Heart right ventricle (tissue), 16 donors: ENCODE measurements at regions not wholly inside any gene's neighbourhood (a gene's known extent, or its start where the extent isn't known, plus 50 kb on each side); places are given as distances from the start of the nearest gene placed in this dataset.

Experiments
- ATAC-seq, 8 donors: fragments of 200-7000 bp; cut with Tn5 transposase; one replicate each; pipeline ENCODE4 v1.9.1; 2020; ENCODE audit warnings: mild to moderate bottlenecking in 8 of 8, moderate library complexity in 8 of 8, moderate number of reproducible peaks in 1 of 8
- DNase-seq, 2 donors: peaks; one replicate each; pipeline ENCODE4 v3.0.0-alpha.2; 2020
- H3K27ac ChIP-seq, 10 donors: fragments of 200-600 bp; sonication (generic) in 2 of 10; one replicate each; pipeline versions ENCODE4 v1.5.0 to v1.8.0; 2020 to 2022; ENCODE audit warnings: mild to moderate bottlenecking in 3 of 10
- H3K27me3 ChIP-seq, 7 donors: fragments of 200-600 bp; one replicate each; pipeline ENCODE4 v1.8.0; 2021 to 2022; ENCODE audit warnings: mild to moderate bottlenecking in 2 of 7
- H3K36me3 ChIP-seq, 9 donors: fragments of 200-600 bp; sonication (generic) in 1 of 9; one replicate each; pipeline versions ENCODE4 v1.5.0 to v1.8.0; 2020 to 2022; ENCODE audit warnings: mild to moderate bottlenecking in 2 of 9
- H3K4me1 ChIP-seq, 9 donors: fragments of 200-600 bp; sonication (generic) in 1 of 9; one replicate each; pipeline versions ENCODE4 v1.5.0 to v1.8.0; 2020 to 2022; ENCODE audit warnings: mild to moderate bottlenecking in 4 of 9
- H3K4me3 ChIP-seq, 10 donors: fragments of 200-600 bp; sonication (generic) in 2 of 10; one replicate each; pipeline versions ENCODE4 v1.5.0 to v1.8.0; 2020 to 2022; ENCODE audit warnings: mild to moderate bottlenecking in 7 of 10, moderate library complexity in 2 of 10
- H3K9me3 ChIP-seq, 11 donors: fragments of 200-600 bp in 10 of 11; sonication (generic) in 2 of 11; one replicate each; pipeline versions ENCODE4 v1.5.0 to v1.8.0; 2013 to 2022; ENCODE audit warnings: mild to moderate bottlenecking in 2 of 11, control low read depth in 1 of 11, moderate library complexity in 1 of 11
- WGBS, 2 donors: extraction: QIAGEN DNeasy Blood & Tissue Kit; methylation state at CpG; one replicate each; pipeline ENCODE4 v1.1.7; 2013; ENCODE audit warnings: inconsistent platforms in 1 of 2; 5-methylcytosine and 5-hydroxymethylcytosine counted together
- intact Hi-C, 10 donors: fragments of 100-400 bp; cut with DNase I; formaldehyde crosslinking; loops; one replicate each; pipeline versions ENCODE4 v1.11.1 to v1.14.2; 2022
- TF ChIP-seq, protein P1 (sequence below), 9 donors: fragments of 200-600 bp; sonication (generic) in 2 of 9; IDR thresholded peaks; one replicate each; pipeline versions ENCODE4 v1.5.0 to v1.8.0; 2021 to 2022; ENCODE audit warnings: antibody characterized with exemption in 9 of 9, mild to moderate bottlenecking in 5 of 9, moderate library complexity in 1 of 9
- donor health status: Arrhythmogenic right ventricular cardiomyopathy.
- donor health status: ischemic (EF 13 %, LVEDD 7.1; RV severe dilation, severe dysfunction).
- donor health status: healthy with polysubstance abuse.
- donor health status: DM: no; HTN: yes; CAD: no.
- donor health status: DM: no; HTN: no; CAD: no.
- donor health status: ischemic (EF 25% LVEDD 6.9; RV normal size, moderate dysfunction).
- donor health status: ischemic (EF 25% LVEDD 5.7; RV mildly dilated, moderate dysfunction).
- donor health status: healthy.
- donor health status: DM: yes; HTN: yes; CAD: no.
- donor health status: Ischemic cardiomyopathy.
- donor health status: ischemic (EF 35%, LVEDD 5.7; RV mildly dilated, moderate dysfunction).
- donor health status: nonischemic (EF 11% LVEDD 7.7; RV severe dilation, severe dysfunction).
- donor health status: DM: yes; HTN: yes; CAD: no.
- donor health status: PGD.
- donor health status: ischemic (EF 29% LVEDD 5.4; RV normal size, mild dysfunction).
- donor health status: nonischemic (EF 23%, LVEDD 6.1; RV moderate dilation, normal function).

DNA sequence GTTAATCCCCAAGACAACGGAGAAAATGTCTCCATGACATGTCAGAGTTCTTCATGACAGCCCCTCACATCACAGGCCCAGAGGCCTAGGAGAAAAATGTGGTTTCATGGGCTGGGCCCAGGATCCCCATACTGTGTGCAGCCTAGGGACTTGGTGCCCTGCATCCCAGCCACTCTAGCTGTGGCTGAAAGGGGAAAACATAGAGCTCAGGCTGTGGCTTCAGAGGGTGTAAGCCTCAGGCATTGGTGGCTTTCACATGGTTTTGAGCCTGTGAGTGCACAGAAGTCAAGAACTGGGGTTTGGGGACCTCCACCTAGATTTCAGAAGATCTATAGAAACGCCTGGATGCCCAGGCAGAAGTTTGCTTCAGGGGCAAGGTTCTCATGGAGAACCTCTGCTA, 122.8 kb downstream of the FHL5 start:
- TF ChIP-seq, protein P1, sequence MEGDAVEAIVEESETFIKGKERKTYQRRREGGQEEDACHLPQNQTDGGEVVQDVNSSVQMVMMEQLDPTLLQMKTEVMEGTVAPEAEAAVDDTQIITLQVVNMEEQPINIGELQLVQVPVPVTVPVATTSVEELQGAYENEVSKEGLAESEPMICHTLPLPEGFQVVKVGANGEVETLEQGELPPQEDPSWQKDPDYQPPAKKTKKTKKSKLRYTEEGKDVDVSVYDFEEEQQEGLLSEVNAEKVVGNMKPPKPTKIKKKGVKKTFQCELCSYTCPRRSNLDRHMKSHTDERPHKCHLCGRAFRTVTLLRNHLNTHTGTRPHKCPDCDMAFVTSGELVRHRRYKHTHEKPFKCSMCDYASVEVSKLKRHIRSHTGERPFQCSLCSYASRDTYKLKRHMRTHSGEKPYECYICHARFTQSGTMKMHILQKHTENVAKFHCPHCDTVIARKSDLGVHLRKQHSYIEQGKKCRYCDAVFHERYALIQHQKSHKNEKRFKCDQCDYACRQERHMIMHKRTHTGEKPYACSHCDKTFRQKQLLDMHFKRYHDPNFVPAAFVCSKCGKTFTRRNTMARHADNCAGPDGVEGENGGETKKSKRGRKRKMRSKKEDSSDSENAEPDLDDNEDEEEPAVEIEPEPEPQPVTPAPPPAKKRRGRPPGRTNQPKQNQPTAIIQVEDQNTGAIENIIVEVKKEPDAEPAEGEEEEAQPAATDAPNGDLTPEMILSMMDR (IDR thresholded peaks at IDR 0.05), result no peak
- Histone ChIP-seq H3K27ac (no peak overlapping the region), H3K36me3 (no peaks in the 10 kb centered on the region), H3K4me1 (no peaks in the 10 kb centered on the region), H3K9me3 (no peaks in the 10 kb centered on the region), H3K27me3 (no peaks in the 10 kb centered on the region), H3K4me3 (no peak overlapping the region)
- WGBS, 2 donors, result 38 to 46% methylated on average over 2 of the region's 2 CpGs
- intact Hi-C loops, result no loop called here
- ATAC-seq (no peak), DNase-seq (no peak)

GRCh38 chr6:96683819-96684528, 121.0 kb downstream of the FHL5 start:
- H3K9me3 ChIP-seq, result no peaks in the 10 kb centered on the region
- no peak overlapping the region for H3K4me3 ChIP-seq
- no peak for ATAC-seq
- no peaks in the 10 kb centered on the region for H3K4me1 ChIP-seq
- intact Hi-C loops, result no loop called here
- TF ChIP-seq, protein P1 (IDR thresholded peaks at IDR 0.05), result no peak
- no peak for DNase-seq
- no peak overlapping the region for H3K27ac ChIP-seq
- no peaks in the 10 kb centered on the region for H3K27me3 ChIP-seq
- 63 to 69% methylated on average over 3 of the region's 3 CpGs for WGBS, 2 donors
- H3K36me3 ChIP-seq, result no peaks in the 10 kb centered on the region

GRCh38 chr6:96682017-96682416, 119.1 kb downstream of the FHL5 start:
- no peaks in the 10 kb centered on the region for H3K36me3 ChIP-seq
- no peak overlapping the region for H3K27ac ChIP-seq
- ATAC-seq (no peak), DNase-seq (no peak)
- H3K27me3 ChIP-seq, result no peaks in the 10 kb centered on the region
- intact Hi-C loops, result no loop called here
- no peaks in the 10 kb centered on the region for H3K9me3 ChIP-seq
- H3K4me3 ChIP-seq, result no peak overlapping the region
- H3K4me1 ChIP-seq, result no peaks in the 10 kb centered on the region
- TF ChIP-seq, protein P1 (IDR thresholded peaks at IDR 0.05), result no peak

DNA sequence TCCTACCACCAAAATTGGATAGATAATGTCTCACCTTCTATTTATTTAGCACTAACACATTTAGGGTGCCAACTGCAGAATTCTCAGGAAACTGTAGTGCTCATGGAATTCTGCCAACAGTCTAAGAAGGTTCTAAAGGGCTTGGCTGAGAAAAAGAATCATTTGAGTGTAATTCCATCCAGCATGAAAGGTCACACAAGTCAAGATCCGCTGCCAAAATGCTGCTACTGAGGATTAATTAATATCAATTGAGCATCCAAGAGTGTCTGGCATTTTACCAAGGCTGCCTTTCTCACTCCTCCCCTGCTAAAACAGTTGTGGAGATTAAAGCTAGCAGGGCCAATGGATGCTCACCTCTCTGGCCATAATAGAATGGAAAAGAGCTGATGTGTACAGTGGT, 112.7 kb downstream of the FHL5 start:
- intact Hi-C loops, result no loop called here
- Histone ChIP-seq H3K4me1 (no peaks in the 10 kb centered on the region), H3K4me3 (no peak overlapping the region), H3K36me3 (no peaks in the 10 kb centered on the region), H3K9me3 (peaks cover 0 to 4% (median 0%) of the 10 kb centered on the region in 11 donors), H3K27ac (no peak overlapping the region), H3K27me3 (no peaks in the 10 kb centered on the region)
- TF ChIP-seq, protein P1 (IDR thresholded peaks at IDR 0.05), result no peak
- ATAC-seq, result no peak
- WGBS, 2 donors, result 54 to 78% methylated on average over 1 of the region's 1 CpG
- DNase-seq, result no peak
